22Rv1 (cell line): ENCODE measurements at regions not wholly inside any gene's neighbourhood (a gene's known extent, or its start where the extent isn't known, plus 50 kb on each side); places are given as distances from the start of the nearest gene placed in this dataset.

ENCODE experiments used
- CTCF ChIP-seq: fragments of 450-650 bp; IDR thresholded peaks from 2 replicates; pipeline ENCODE4 v1.5.1; 2017; ENCODE audit warnings: mild to moderate bottlenecking
- ZFX ChIP-seq: fragments of 450-650 bp; IDR thresholded peaks from 2 replicates; pipeline ENCODE4 v1.6.1; 2017; ENCODE audit warnings: antibody characterized with exemption, borderline replicate concordance

GRCh38 chrX:71852182-71852581 lies 58.5 kb upstream of the NHSL2 start:
- no peak for TF ChIP-seq CTCF
- TF ChIP-seq ZFX: no peak
